ENCODE measurements at regions not wholly inside any gene's neighbourhood (a gene's known extent, or its start where the extent isn't known, plus 50 kb on each side); places are given as distances from the start of the nearest gene placed in this dataset.
"Not testable (repeated sequence)": the region's sequence is repeated elsewhere in the genome, so short reads cannot be mapped to it uniquely, and the experiment has no call there.

DNA sequence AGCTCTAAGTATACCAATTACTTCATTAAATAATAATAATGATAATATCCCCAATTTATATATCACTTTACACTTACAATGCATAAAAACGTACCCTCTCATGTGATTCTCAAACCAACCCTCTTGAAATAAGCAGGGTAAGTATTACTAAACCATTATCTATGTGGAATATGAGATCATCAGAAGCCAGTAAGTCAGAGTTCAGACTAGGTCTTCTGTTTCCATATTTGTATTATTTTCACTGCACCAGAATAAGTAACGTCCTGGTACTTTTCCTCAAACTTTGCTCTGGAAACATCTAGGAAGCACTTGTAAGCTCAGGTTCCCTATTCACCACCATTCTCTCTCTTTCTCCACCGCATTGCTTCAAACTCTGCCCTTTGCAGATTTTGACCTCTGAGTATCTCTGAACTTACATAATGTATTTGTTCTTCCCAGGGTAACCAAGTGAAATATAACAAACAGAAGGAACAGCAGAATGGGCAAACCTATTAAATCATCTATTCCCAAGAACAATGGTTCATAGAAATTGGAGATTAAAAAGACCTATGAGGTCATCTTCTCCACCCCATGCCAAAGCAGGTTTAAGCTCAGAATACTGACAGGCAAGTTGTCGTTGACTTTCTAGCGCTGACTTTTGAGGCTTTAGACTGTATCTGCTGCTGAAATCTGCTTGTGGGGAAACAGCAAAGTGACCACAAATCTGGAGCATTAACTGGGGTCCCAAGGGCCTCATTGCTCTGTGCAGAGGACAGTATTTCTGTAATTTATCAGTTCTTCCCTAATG is 161.3 kb upstream of the FAR2 start:
- DNase-seq (ENCODE audit: low read depth) = no peak

DNA sequence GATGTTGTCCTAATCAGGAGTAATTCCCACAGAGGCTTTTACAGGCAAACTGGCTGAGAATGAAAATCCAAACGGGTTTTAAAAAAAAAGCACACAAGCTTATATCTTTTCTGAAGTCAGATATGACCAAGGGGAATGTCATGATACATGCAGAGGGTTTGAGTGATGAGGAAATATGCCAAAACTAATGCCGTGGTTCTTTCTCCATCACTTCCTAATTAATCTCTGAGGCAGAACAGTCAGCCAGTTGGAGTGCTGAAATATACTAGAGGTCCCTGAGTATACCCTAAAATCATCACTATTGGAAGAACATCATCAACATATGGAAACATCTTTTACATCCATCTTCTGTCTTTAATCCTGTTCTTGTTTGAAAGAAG is 160.8 kb upstream of the FAR2 start:
- no peak for DNase-seq (ENCODE audit: low read depth)

DNA sequence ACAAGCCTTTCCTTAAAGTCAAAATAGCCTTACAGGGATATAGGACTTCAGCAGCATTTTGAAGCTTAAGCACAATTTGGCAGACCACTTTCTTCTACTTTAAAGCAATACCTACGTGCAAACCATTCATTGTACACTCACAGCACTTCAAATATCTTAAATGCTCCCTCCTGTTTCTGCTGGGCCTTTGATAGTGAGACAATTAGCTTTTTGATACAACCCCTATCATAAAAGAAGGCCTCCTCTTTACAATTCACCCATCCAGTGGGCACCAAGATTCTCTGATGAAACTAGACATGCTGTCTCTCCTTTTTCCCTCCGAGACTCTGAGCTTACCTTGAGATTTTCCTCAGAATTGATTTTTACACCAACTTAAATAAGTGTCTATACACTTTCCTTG is 157.5 kb upstream of the FAR2 start:
- no peak for DNase-seq (ENCODE audit: low read depth)

DNA sequence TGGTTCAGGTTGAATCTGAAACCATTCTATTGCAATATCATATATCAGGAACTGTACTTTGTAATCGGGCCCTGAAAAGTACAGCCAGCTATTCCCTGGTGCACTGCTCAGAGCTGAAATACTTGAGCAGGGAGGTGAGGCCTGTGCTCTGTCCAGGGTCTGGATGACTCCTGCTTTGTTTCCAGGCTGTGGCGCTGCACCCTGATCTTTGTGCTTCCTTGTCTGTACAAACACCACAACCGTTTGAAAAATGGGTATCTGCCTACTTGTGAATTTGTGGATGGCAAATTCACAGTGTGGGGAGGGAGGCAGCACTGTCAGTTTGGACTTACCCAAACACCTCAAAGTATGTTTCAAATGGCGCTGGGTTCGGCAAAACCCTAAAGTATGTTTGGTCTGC is 155.4 kb upstream of the FAR2 start:
- DNase-seq (ENCODE audit: low read depth) = no peak

DNA sequence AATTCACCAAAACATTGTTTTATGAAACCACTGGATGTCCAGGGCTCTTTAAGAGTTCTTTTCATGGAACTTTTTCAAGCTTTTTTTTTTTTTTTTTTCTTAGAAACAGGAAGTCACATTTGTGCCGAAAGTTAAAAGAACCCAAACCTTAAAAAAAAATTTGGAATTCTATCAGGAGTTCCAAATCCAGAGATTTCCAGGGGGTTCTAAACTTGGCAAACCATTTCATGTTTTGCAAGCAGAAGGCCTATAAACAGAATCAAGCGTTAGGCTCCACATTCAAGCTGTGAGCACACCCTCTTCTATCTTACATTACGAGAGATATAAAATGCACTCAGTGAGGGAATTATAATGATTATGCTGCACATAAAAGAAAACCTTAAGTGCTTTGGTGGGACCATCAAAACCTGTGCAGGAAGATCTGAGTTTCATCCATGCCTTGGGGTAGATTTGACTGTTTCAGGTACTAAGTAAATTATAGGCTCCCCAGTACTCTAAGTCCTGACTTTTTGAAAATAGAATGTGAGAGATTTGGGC is 154.8 kb upstream of the FAR2 start:
- no peak for DNase-seq (ENCODE audit: low read depth)

DNA sequence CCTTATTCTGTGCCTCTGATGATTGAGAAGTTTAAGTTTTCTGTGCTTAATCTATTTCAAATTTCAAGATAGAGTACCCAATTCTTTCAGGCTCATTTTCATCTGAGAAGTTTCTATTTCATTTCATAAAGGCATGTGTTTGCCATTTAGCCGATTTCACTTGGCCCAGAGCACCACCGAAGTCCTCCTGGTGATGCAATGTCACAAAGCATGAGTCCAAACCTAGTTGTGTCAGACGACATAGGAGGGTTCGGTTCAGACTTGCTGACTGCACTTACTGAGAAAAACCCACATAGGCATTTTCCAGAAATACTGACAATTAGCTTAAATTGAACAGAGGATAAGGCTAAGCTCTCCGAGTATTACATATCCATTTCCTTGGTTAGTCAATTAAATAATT is 152.4 kb upstream of the FAR2 start:
- DNase-seq (ENCODE audit: low read depth) = no peak

DNA sequence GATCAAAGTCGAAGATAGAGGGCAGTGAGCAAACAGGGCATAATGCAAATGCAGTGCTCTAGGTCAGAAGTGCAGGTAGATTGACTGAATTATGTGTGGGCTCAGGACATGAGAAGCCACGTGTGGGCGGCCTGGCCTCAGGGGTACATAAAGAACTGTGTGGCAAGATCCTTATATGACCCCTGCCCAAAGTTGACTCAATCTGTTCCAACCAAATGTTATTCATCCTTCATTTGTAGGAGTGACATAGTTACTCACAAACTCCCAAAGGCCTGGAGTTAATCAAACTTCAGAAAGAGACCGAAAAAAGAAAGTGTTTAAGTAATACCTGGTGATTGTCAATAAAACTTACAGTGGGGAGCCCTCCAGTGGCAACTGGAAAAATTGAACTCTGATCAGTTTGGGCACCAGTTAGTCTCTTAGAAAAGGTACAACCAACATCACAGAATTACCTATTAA is 150.4 kb upstream of the FAR2 start:
- DNase-seq (ENCODE audit: low read depth) = peak; percentile 35

DNA sequence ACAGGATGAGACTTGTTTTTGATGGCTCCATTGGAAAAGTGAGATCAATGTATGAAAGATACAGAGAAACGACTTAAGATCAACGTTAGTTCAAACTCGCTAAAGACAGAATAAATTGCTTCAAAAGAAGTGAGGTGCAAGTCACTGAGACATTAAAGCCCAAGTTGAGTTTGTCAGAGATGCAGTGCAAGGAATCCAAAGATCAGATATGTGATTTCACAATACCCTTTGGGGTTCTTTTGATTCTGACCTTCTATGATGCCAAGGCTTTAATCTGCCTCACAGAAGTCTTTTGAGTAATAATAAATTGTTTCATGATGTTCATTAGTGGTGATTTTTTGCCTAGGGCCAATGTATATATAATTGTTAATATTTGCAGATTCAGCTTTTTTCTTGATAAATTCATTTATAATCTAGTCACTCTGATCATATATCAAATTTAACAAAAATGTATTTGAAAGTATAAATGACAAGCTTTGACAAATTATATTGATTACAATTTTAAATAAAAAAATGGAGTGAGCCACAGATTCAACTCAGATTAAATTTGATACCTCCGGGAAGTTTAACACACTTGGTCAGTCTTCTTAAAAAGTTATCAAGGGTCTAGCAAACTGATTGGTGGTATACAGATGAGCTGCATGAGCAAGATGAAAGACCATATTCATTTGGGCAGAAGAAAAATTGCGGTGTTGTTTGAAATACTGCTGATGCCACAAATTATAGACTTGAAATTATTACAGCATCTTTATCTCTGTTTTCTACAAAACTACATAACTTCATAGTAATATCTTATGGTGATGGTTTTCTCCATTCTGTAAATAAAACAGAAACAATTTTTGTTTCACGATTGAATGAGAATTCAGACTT is 144.8 kb upstream of the FAR2 start:
- DNase-seq (ENCODE audit: low read depth) = no peak

DNA sequence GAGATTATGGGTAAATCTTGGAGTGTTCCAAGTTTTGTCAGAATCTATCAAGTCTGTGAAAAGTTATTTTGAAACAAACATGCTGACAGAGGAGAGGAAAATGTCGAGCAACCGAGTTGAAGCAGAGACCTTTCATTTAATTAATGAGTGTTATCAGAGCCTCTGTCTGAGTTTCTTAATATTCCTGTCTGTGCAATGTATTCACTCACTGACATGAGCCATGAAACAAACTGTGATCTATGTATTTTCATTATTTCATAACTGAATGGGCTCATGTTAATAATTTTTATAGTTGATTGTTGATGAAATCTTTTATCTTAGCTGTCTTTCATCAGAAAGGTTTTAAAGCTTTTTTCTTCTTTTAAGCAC is 144.2 kb upstream of the FAR2 start:
- DNase-seq (ENCODE audit: low read depth) = no peak

DNA sequence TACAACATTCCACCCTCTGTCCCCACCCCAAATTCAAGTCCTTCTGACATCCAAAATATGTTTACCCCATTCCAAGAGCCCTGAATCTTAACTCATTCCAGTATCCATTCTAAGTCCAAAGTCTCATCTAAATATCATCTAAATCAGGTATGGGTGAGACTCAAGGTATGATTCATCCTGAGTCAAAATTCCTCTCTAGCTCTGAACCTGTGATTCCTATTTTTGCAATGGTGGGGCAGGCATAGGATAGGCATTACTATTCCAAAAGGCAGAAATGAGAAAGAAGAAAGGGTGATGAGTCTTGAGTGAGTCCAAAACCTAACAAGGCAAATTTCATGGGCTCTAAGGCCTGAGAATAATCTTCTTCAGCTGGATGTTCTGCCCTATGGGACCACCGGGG is 140.3 kb upstream of the FAR2 start:
- peak; percentile 42 for DNase-seq (ENCODE audit: low read depth)

DNA sequence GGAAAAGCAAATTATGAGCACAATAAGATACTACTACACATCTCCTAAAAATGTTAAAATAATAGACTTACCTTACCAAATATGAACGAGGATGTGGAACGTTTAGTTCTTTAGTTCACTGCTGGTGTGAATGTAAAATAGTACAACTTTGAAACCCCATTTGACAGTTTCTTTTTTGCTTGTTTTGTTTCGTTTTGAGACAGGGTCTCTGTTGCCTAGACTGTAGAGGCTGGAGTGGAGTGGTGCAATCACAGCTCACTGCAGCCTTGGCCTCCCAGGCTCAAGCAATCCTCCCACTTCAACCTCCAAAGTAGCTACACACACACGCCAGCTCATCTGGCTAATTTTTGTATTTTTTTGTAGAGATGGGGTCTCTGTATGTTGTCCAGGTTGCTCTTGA is 136.4 kb upstream of the FAR2 start:
- DNase-seq (ENCODE audit: low read depth) = no peak

DNA sequence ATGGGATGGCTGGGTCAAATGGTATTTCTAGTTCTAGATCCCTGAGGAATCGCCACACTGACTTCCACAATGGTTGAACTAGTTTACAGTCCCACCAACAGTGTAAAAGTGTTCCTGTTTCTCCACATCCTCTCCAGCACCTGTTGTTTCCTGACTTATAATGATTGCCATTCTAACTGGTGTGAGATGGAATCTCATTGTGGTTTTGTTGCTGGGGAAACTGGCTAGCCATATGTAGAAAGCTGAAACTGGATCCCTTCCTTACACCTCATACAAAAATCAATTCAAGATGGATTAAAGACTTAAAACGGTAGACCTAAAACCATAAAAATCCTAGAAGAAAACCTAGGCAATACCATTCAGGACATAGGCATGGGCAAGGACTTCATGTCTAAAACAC is 131.5 kb upstream of the FAR2 start:
- not testable (repeated sequence) for DNase-seq (ENCODE audit: low read depth)

DNA sequence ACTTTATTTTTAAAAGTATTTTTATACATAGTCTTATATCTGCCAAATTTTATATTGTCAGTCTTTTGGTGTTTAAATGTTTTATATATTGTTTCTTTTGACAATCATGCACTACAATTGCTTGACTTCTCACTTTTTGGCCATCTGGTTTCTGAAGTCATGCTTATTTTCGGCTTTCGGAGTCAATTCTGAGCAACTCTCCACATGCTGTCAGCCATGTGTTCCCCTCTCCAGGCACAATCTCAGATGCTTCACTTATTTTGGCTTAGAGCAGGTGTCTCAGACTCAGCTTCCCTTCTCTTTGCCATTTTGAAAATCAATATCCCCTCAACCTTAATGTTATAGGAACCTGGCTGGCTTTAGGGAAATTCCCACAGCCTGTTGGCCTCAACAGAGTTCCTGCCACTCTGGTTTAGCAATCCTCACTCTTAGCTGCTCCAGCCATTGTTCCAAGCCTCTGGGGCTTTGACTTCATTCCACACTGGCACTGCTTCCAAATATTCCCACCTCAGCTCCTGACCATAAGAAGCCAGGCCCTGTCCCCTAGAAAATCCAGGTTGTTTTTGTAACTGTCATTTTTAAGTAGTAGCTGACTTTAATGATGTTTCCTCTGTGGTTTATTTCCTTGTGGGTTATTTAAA is 125.5 kb upstream of the FAR2 start:
- DNase-seq (ENCODE audit: low read depth) = peak; percentile 18

DNA sequence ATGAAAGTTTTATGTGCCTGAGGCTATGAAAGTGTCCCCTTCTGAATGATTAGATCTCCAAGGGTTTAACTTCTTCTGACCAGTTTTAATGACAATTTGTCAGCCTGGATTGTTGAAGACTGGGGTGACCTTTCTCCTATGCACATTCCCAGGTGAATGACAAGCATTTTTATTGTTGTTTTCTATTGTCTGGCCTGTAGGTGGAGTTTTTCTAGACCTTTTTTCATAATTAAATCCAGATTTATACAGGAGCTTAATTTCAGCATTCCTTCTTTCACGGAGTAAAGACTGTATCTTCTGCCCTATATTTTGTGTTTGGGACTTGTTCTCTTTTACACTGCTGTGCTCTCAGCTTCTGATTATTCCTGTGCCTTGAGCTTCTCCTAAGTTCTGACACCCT is 125.0 kb upstream of the FAR2 start:
- no peak for DNase-seq (ENCODE audit: low read depth)

DNA sequence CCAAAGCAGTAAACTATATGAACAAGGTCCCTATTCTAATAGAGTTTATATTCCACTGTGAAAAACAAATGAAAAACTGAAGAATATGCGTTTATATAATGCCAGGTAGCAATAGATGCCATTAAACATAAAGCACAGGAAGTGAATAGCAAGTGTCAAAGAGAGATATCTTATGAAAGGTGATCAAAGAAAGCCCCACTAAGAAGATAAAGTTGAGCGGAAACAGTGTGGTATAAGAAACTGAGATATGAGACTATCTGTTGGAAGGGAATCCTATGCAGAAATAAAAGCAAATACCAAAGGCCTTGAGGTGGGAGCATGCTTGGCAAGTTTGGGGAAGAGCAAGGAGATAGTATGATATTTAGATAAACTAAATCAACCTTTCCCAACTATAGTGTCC is 123.1 kb upstream of the FAR2 start:
- DNase-seq (ENCODE audit: low read depth) = no peak

DNA sequence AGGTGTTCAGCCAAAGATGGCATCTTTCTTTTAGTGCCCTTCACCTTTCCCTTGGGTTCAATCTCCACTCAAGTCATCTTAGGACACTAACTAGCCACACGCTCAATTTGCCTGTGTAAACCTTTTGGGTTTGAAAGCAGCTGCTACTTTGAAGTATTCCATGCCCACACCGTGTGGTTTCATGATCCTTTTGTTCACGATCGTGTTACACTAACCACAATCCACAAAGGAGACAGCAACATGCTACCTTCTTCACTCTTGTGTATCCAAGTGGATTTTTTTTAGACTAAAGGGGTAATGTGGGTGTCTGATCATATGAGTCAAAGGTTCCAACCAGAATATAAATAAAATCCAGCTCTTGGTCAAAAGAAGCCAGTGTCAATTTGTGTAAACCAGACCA is 122.7 kb upstream of the FAR2 start:
- peak; percentile 65 for DNase-seq (ENCODE audit: low read depth)

DNA sequence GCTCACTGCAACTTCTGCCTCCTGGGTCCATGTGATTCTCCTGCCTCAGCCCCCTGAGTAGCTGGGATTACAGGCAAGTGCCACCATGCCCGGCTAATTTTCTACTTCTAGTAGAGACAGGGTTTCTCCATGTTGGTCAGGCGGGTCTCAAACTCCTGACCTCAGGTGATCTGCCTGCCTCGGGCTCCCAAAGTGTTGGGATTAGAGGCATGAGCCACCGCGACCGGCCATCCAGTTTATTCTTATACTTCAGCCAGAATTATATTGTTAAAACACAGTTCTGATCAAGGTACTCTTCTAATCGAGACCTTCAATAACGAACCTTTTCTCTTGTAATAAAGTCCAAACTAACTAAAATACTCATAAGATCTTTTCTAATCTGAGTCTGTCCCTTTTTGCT is 119.6 kb upstream of the FAR2 start:
- DNase-seq (ENCODE audit: low read depth) = not testable (repeated sequence)

DNA sequence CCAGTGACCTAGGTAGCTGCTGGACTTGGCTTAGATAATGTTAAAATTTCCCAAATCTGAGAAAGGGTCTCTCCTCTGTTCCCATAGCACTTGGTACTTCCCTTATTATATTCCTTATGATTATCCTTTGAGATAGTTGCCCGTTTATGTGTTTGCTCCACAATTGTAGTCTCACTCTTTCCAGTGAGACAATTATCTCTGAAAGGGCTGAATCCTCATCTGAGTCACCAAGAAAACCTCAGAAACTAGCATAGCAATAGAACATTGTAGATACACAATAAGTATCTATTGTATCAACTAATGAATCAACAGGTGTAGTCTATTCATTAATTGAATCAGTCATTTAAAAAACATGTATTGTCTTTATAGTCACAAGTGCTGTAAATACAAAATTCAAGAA is 119.1 kb upstream of the FAR2 start:
- no peak for DNase-seq (ENCODE audit: low read depth)

DNA sequence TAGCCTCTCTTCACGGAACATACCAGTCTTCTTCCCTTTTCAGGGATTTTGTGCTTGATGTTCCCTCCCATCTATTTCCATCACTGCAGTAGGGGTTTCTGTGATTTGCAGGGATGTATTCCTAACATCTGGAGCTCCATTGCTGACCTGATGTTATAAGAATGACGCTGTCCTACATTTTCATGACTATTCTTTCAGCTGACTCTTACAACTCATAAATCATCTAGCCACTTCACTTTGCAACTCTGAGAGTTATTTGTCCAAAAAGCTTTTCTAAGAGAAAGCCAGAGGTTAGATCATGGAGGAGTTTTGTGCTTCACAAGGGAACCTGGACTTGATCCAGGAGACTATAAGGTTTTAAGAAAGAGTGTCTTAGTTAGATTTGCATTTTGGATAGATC is 116.6 kb upstream of the FAR2 start:
- no peak for DNase-seq (ENCODE audit: low read depth)

DNA sequence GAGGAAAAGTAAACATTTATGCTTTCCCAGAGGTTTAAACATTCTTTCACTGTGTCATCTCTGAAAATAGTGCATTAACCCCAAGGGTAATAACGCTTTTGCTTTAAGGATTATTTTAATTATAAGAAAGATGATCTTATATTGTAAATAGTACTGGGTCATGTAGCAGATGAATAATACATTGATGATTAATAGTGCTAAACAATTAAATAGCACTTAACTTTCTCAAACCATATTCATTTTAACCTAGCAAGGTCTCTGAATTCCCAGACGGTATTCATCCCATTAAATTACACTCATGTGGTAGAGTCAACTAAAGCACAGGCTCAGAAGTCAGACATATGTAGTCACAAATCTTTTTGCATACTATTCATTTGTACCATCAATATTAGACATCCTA is 115.6 kb upstream of the FAR2 start:
- no peak for DNase-seq (ENCODE audit: low read depth)

DNA sequence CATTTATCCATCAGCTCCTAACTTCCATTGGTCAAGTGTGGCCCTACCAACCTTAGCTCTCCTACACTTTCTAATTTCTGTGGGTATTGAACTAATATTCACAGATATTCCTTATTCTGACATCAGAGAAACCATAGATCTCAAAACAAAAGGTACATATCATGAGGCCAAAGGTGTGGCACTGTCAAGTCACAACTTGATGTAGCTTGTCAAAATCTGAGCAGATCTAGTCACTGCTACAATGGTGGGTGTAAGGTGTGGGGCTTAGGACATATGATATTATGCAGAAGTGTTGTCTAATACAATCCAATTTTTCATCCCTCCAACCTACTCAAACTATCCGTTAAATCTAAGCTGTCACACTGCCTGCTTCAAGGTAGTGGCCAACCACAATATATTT is 114.0 kb upstream of the FAR2 start:
- no peak for DNase-seq (ENCODE audit: low read depth)

DNA sequence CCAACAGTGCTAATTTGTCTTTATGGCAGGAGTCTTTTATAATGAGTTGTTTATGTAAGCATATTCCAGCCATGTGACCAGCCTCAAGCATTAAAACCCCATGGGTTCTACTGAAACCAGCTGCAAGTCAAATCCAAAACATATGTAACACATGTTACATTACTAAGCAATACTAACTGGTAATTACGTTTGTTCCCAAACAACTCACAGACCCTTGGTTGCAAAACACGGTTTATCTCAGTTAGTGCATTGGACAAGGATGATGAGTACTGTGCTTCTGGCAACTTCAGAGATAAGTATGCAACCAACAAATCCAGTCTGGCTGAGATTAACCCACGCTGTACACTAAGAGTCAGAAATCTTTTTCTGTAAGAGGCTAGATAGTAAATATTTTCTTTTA is 110.1 kb upstream of the FAR2 start:
- no peak for DNase-seq (ENCODE audit: low read depth)

DNA sequence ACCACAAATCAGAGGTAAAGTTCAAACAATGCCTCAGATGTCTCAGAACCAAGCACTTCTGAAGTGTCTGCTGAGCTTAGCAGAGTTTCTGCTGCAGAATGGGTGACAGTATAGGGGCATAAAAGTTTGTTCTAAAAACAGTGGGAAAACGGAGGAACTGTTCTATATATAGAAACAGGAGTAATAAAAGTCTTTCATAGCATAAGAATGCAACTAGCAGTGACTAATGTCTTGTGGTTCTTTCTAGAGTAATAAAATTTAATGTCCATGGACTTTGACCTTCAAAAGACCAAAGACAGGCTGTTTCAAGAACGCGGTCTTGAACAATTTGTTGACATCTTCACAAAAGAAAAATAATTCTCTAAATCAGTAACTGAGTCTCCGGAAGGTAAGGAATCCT is 107.5 kb upstream of the FAR2 start:
- DNase-seq (ENCODE audit: low read depth) = peak; percentile 81
